DOHH2 (cell line): ENCODE measurements at regions not wholly inside any gene's neighbourhood (a gene's known extent, or its start where the extent isn't known, plus 50 kb on each side); places are given as distances from the start of the nearest gene placed in this dataset.
"Not testable (repeated sequence)": the region's sequence is repeated elsewhere in the genome, so short reads cannot be mapped to it uniquely, and the experiment has no call there.

Experiments used
- H3F3A ChIP-seq: fragments of 200-600 bp; sonication (generic), shearing (Covaris generic); 2 replicates; pipeline ENCODE4 v1.6.0; 2016; ENCODE audit warnings: antibody characterized with exemption, mild to moderate bottlenecking; ENCODE audit not compliant: control insufficient read depth, insufficient read depth
- H3K27ac ChIP-seq: fragments of 200-600 bp; sonication (generic); 2 replicates; pipeline ENCODE4 v1.5.1; 2014; ENCODE audit warnings: low read depth, mild to moderate bottlenecking, low read length, moderate library complexity
- H3K27me3 ChIP-seq: fragments of 200-600 bp; sonication (generic); 2 replicates; pipeline ENCODE4 v1.6.1; 2014; ENCODE audit warnings: mild to moderate bottlenecking, low read length, mixed read lengths; ENCODE audit not compliant: control insufficient read depth
- H3K36me3 ChIP-seq: fragments of 200-600 bp; sonication (generic); 2 replicates; pipeline ENCODE4 v1.6.1; 2014; ENCODE audit warnings: mild to moderate bottlenecking, low read length, moderate library complexity, mixed read lengths; ENCODE audit not compliant: control insufficient read depth
- H3K4me1 ChIP-seq: fragments of 200-600 bp; sonication (generic); 2 replicates; pipeline ENCODE4 v1.6.1; 2014; ENCODE audit warnings: mild to moderate bottlenecking, low read length, mixed read lengths; ENCODE audit not compliant: control insufficient read depth
- H3K4me2 ChIP-seq: fragments of 200-600 bp; sonication (generic); 2 replicates; pipeline ENCODE4 v1.6.0; 2014; ENCODE audit warnings: mild to moderate bottlenecking, low read length, moderate library complexity
- H3K4me3 ChIP-seq: fragments of 200-600 bp; sonication (generic); 2 replicates; pipeline ENCODE4 v1.5.1; 2014; ENCODE audit warnings: mild to moderate bottlenecking, low read length, mixed read lengths
- H3K79me2 ChIP-seq: fragments of 200-600 bp; sonication (generic); 2 replicates; pipeline ENCODE4 v1.6.1; 2014; ENCODE audit warnings: mild to moderate bottlenecking, low read length, mixed read lengths; ENCODE audit not compliant: control insufficient read depth
- H3K9me2 ChIP-seq: fragments of 200-600 bp; sonication (generic); replicated peaks from 2 replicates; pipeline ENCODE4 v1.6.1; 2014; ENCODE audit warnings: mild to moderate bottlenecking, low read length, mixed read lengths; ENCODE audit not compliant: control insufficient read depth
- H3K9me3 ChIP-seq: fragments of 200-600 bp; sonication (generic); 2 replicates; pipeline ENCODE4 v1.6.1; 2014; ENCODE audit warnings: antibody characterized with exemption, low read length, mixed read lengths; ENCODE audit not compliant: control insufficient read depth, insufficient read depth
- H4K20me1 ChIP-seq: fragments of 200-600 bp; sonication (generic); 2 replicates; pipeline ENCODE4 v1.6.0; 2014; ENCODE audit warnings: low read depth, mild to moderate bottlenecking, antibody characterized with exemption, low read length, moderate library complexity; ENCODE audit not compliant: control insufficient read depth, insufficient read depth

- not testable (repeated sequence) for H3K4me3 ChIP-seq, H3F3A ChIP-seq, H3K9me2 ChIP-seq, H4K20me1 ChIP-seq, H3K9me3 ChIP-seq, H3K4me1 ChIP-seq, H3K4me2 ChIP-seq, H3K36me3 ChIP-seq, H3K27ac ChIP-seq, H3K27me3 ChIP-seq, H3K79me2 ChIP-seq
Measured at GRCh38 chr1:120648915-120649623, 74.7 kb upstream of the NBPF26 start.

- H3F3A ChIP-seq, H3K27ac ChIP-seq, H3K27me3 ChIP-seq, H3K9me3 ChIP-seq, H3K4me3 ChIP-seq, H3K9me2 ChIP-seq, H3K4me1 ChIP-seq, H4K20me1 ChIP-seq, H3K36me3 ChIP-seq, H3K79me2 ChIP-seq, H3K4me2 ChIP-seq: not testable (repeated sequence)
Measured at GRCh38 chr1:120649730-120650129, 74.0 kb upstream of the NBPF26 start.

- H3F3A ChIP-seq, H3K9me2 ChIP-seq, H3K4me1 ChIP-seq, H3K27ac ChIP-seq, H4K20me1 ChIP-seq, H3K4me2 ChIP-seq, H3K79me2 ChIP-seq, H3K9me3 ChIP-seq, H3K36me3 ChIP-seq, H3K4me3 ChIP-seq, H3K27me3 ChIP-seq: not testable (repeated sequence)
Measured at GRCh38 chr1:120654114-120654513, 69.6 kb upstream of the NBPF26 start.

GRCh38 chr1:120655394-120655793 is 68.4 kb upstream of the NBPF26 start:
- H3K79me2 ChIP-seq, H3K9me2 ChIP-seq, H3K4me2 ChIP-seq, H3K9me3 ChIP-seq, H3F3A ChIP-seq, H3K27ac ChIP-seq, H3K4me3 ChIP-seq, H3K4me1 ChIP-seq, H3K27me3 ChIP-seq, H4K20me1 ChIP-seq, H3K36me3 ChIP-seq: not testable (repeated sequence)

- not testable (repeated sequence) for H4K20me1 ChIP-seq, H3K4me2 ChIP-seq, H3K4me3 ChIP-seq, H3K79me2 ChIP-seq, H3K36me3 ChIP-seq, H3K9me3 ChIP-seq, H3K27ac ChIP-seq, H3K4me1 ChIP-seq, H3F3A ChIP-seq, H3K9me2 ChIP-seq, H3K27me3 ChIP-seq
Measured at GRCh38 chr1:120656116-120656515, 67.6 kb upstream of the NBPF26 start.

GRCh38 chr1:120657804-120658203 is 65.9 kb upstream of the NBPF26 start:
- not testable (repeated sequence) for H3F3A ChIP-seq, H3K27ac ChIP-seq, H3K27me3 ChIP-seq, H3K79me2 ChIP-seq, H3K4me3 ChIP-seq, H3K9me3 ChIP-seq, H3K4me2 ChIP-seq, H3K36me3 ChIP-seq, H4K20me1 ChIP-seq, H3K9me2 ChIP-seq, H3K4me1 ChIP-seq

- H3K27me3 ChIP-seq, H3F3A ChIP-seq, H4K20me1 ChIP-seq, H3K4me1 ChIP-seq, H3K4me3 ChIP-seq, H3K4me2 ChIP-seq, H3K9me3 ChIP-seq, H3K79me2 ChIP-seq, H3K36me3 ChIP-seq, H3K27ac ChIP-seq, H3K9me2 ChIP-seq: not testable (repeated sequence)
Measured at GRCh38 chr1:120658622-120659021, 65.1 kb upstream of the NBPF26 start.

- H3K9me3 ChIP-seq, H3K36me3 ChIP-seq, H3F3A ChIP-seq, H3K27me3 ChIP-seq, H3K27ac ChIP-seq, H3K9me2 ChIP-seq, H3K79me2 ChIP-seq, H3K4me3 ChIP-seq, H3K4me2 ChIP-seq, H4K20me1 ChIP-seq, H3K4me1 ChIP-seq: not testable (repeated sequence)
Measured at GRCh38 chr1:120659133-120659532, 64.6 kb upstream of the NBPF26 start.
